NB4 (cell line): ENCODE measurements at regions not wholly inside any gene's neighbourhood (a gene's known extent, or its start where the extent isn't known, plus 50 kb on each side); places are given as distances from the start of the nearest gene placed in this dataset.
A peak's percentile ranks its signal among the peaks of the same experiment; 100 is the strongest.

Experiments used
- DNase-seq: peaks from one replicate; pipeline ENCODE4 v3.0.0; 2010; ENCODE audit warnings: low read depth
- H3K4me3 ChIP-seq: one replicate; pipeline ENCODE4 v1.5.1; 2011; ENCODE audit warnings: mild to moderate bottlenecking, low read depth, low read length, moderate library complexity
- MAX ChIP-seq: IDR thresholded peaks from 2 replicates; pipeline ENCODE4 v1.6.1; 2011; ENCODE audit warnings: low read depth, low read length
- MYC ChIP-seq: IDR thresholded peaks from 2 replicates; pipeline ENCODE4 v1.6.1; 2011; ENCODE audit warnings: low read depth, low read length
- POLR2A ChIP-seq: IDR thresholded peaks from 2 replicates; pipeline ENCODE4 v1.6.1; 2011; ENCODE audit warnings: mild to moderate bottlenecking; ENCODE audit not compliant: insufficient read length; ENCODE audit errors: extremely low read depth
- TF ChIP-seq, protein P1 (sequence below): IDR thresholded peaks from one replicate; pipeline ENCODE4 v1.5.1; 2012; ENCODE audit warnings: low read depth, low read length

DNA sequence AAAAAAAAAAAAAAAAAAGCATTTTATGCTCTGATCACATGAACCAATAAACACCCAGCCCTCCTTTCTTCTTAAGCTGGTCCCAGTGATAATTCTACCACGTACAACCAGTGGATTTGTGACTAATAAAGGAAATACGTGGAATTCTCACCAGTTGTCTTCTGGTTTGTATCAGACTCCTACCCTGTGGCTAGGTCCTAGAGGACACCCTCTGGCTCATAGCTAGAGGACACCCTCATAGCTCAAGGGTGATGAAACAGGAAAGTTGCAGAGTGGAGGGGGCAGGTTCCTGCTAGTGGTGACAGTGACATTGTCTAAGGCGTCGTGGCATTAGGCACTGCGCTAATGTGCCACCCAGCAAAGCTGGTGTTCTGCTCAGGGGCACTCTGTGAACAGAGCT lies 167.8 kb downstream of the BCL11A start:
- DNase-seq = peak; percentile 34
- TF ChIP-seq, protein P1, sequence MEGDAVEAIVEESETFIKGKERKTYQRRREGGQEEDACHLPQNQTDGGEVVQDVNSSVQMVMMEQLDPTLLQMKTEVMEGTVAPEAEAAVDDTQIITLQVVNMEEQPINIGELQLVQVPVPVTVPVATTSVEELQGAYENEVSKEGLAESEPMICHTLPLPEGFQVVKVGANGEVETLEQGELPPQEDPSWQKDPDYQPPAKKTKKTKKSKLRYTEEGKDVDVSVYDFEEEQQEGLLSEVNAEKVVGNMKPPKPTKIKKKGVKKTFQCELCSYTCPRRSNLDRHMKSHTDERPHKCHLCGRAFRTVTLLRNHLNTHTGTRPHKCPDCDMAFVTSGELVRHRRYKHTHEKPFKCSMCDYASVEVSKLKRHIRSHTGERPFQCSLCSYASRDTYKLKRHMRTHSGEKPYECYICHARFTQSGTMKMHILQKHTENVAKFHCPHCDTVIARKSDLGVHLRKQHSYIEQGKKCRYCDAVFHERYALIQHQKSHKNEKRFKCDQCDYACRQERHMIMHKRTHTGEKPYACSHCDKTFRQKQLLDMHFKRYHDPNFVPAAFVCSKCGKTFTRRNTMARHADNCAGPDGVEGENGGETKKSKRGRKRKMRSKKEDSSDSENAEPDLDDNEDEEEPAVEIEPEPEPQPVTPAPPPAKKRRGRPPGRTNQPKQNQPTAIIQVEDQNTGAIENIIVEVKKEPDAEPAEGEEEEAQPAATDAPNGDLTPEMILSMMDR = no peak
- no peak for TF ChIP-seq POLR2A
- no peak for TF ChIP-seq MYC
- TF ChIP-seq MAX = no peak
- H3K4me3 ChIP-seq = no peak overlapping the region

DNA sequence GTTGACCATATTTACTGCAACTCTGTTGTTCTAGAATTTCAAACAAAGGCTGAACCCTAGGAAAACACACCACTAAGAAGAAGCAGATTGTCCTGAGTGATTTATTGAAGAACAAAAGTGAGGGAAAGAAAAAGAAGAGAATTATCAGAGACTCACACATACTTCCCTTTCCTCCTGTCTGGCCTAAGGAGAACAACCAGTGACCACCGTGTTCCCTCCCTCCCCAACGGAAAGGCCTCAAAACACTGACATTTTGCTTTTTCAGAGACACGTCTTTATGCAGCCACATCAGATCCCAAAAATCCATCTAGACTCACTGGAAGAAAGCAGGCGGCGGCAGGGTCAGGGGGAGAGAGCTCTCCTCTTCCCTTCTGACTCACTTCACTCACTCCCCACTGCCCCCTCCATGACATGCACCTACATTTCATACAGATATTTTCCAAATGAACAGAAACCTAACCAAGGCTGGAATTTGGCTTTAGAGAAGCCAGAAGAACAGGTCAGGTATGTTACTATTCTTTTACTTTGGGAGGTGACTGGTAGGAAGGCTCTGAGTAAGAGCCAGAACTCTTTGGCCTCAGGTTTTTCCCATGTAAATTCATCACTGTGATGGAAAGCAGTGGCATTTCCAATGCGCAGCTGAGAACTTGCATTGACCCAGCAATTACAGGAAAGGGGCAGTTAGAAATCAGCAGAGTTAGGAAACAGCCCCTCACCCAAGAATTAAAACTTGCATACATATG lies 169.9 kb downstream of the BCL11A start:
- no peak for DNase-seq
- H3K4me3 ChIP-seq = no peak overlapping the region
- TF ChIP-seq, protein P1 = no peak
- TF ChIP-seq POLR2A = no peak
- no peak for TF ChIP-seq MYC
- no peak for TF ChIP-seq MAX

- H3K4me3 ChIP-seq = no peak overlapping the region
- TF ChIP-seq, protein P1 = no peak
- TF ChIP-seq POLR2A = no peak
- TF ChIP-seq MYC = no peak
- no peak for TF ChIP-seq MAX
- DNase-seq = no peak
Observed at GRCh38 chr2:60380411-60380810, 173.0 kb downstream of the BCL11A start.

- H3K4me3 ChIP-seq = no peak overlapping the region
- DNase-seq = no peak
- no peak for TF ChIP-seq MAX
- TF ChIP-seq, protein P1 = no peak
- no peak for TF ChIP-seq POLR2A
- no peak for TF ChIP-seq MYC
Observed at GRCh38 chr2:60379684-60380083, 173.8 kb downstream of the BCL11A start.

GRCh38 chr2:60379216-60379615 lies 174.2 kb downstream of the BCL11A start:
- no peak for DNase-seq
- TF ChIP-seq MYC = no peak
- no peak for TF ChIP-seq MAX
- TF ChIP-seq POLR2A = no peak
- TF ChIP-seq, protein P1 = no peak

More at GRCh38 chr2:60379216-60379615, 174.2 kb downstream of the BCL11A start:
- H3K4me3 ChIP-seq = no peak overlapping the region
